MM.1S (cell line): ENCODE measurements at regions not wholly inside any gene's neighbourhood (a gene's known extent, or its start where the extent isn't known, plus 50 kb on each side); places are given as distances from the start of the nearest gene placed in this dataset.

Experiments
- CTCF ChIP-seq: fragments of 300-600 bp; sonication (generic); IDR thresholded peaks from 2 replicates; pipeline ENCODE4 v1.5.1; 2016; ENCODE audit warnings: antibody characterized with exemption, low read length, mixed read lengths
- EZH2 ChIP-seq: fragments of 300-600 bp; sonication (generic); optimal IDR thresholded peaks from 2 replicates; pipeline ENCODE3; 2017; ENCODE audit warnings: low read depth, mild to moderate bottlenecking, antibody characterized with exemption, low read length, mixed read lengths

GRCh38 chr18:44128365-44128764 is 552.3 kb upstream of the SETBP1 start:
- TF ChIP-seq CTCF (no peak), EZH2 (no peak)
